ENCODE measurements at regions not wholly inside any gene's neighbourhood (a gene's known extent, or its start where the extent isn't known, plus 50 kb on each side); places are given as distances from the start of the nearest gene placed in this dataset.

- DNase-seq: no peak
Observed at GRCh38 chr17:74055508-74056160, 147.8 kb upstream of the RPL38 start.

GRCh38 chr17:74059479-74060240, 143.8 kb upstream of the RPL38 start:
- DNase-seq: no peak

GRCh38 chr17:74061758-74062157, 141.7 kb upstream of the RPL38 start:
- DNase-seq: no peak

GRCh38 chr17:74062234-74062633, 141.2 kb upstream of the RPL38 start:
- no peak for DNase-seq

GRCh38 chr17:74063439-74063838, 140.0 kb upstream of the RPL38 start:
- DNase-seq: no peak

GRCh38 chr17:74070374-74070773, 133.1 kb upstream of the RPL38 start:
- no peak for DNase-seq

GRCh38 chr17:74070998-74071679, 132.3 kb upstream of the RPL38 start:
- DNase-seq: no peak

GRCh38 chr17:74072340-74072739, 131.1 kb upstream of the RPL38 start:
- DNase-seq: no peak

GRCh38 chr17:74076446-74076845, 127.0 kb upstream of the RPL38 start:
- no peak for DNase-seq

GRCh38 chr17:74077231-74077630, 126.2 kb upstream of the RPL38 start:
- no peak for DNase-seq

- no peak for DNase-seq
Observed at GRCh38 chr17:74078363-74078941, 125.0 kb upstream of the RPL38 start.

GRCh38 chr17:74079537-74080300, 123.8 kb upstream of the RPL38 start:
- no peak for DNase-seq

- DNase-seq: no peak
Observed at GRCh38 chr17:74080656-74081582, 122.6 kb upstream of the RPL38 start.

- DNase-seq: no peak
Observed at GRCh38 chr17:74082886-74083285, 120.6 kb upstream of the RPL38 start.

- no peak for DNase-seq
Observed at GRCh38 chr17:74083321-74083720, 120.2 kb upstream of the RPL38 start.

GRCh38 chr17:74085434-74085833, 118.0 kb upstream of the RPL38 start:
- DNase-seq: no peak

GRCh38 chr17:74087002-74087585, 116.4 kb upstream of the RPL38 start:
- DNase-seq: no peak

GRCh38 chr17:74088285-74088933, 115.1 kb upstream of the RPL38 start:
- DNase-seq: no peak

GRCh38 chr17:74088934-74089329, 114.5 kb upstream of the RPL38 start:
- DNase-seq: no peak

GRCh38 chr17:74089380-74089779, 114.1 kb upstream of the RPL38 start:
- DNase-seq: no peak

Measured in T-helper 9 cell (primary cell).